Subcutaneous abdominal adipose tissue (tissue), 5 donors: ENCODE measurements at regions not wholly inside any gene's neighbourhood (a gene's known extent, or its start where the extent isn't known, plus 50 kb on each side); places are given as distances from the start of the nearest gene placed in this dataset.
A peak's percentile ranks its signal among the peaks of the same experiment; 100 is the strongest.

Experiments used
- H3K27ac ChIP-seq: one replicate; pipeline ENCODE4 v1.7.0; 2013; ENCODE audit warnings: low read depth, mild to moderate bottlenecking, inconsistent platforms, low read length, moderate library complexity
- H3K27me3 ChIP-seq, 5 donors: one replicate each; pipeline ENCODE4 v1.7.0; 2013; ENCODE audit warnings: low read length in 5 of 5, inconsistent platforms in 1 of 5; ENCODE audit not compliant: control insufficient read depth in 5 of 5, insufficient read depth in 4 of 5
- H3K36me3 ChIP-seq, 5 donors: one replicate each; pipeline ENCODE4 v1.7.0; 2013; ENCODE audit warnings: low read length in 5 of 5; ENCODE audit not compliant: control insufficient read depth in 5 of 5, insufficient read depth in 5 of 5
- H3K4me1 ChIP-seq, 5 donors: one replicate each; pipeline ENCODE4 v1.7.0; 2013; ENCODE audit warnings: low read length in 5 of 5, mild to moderate bottlenecking in 3 of 5, moderate library complexity in 1 of 5; ENCODE audit not compliant: control insufficient read depth in 5 of 5, insufficient read depth in 5 of 5
- H3K4me3 ChIP-seq, 5 donors: one replicate each; pipeline ENCODE4 v1.7.0; 2013; ENCODE audit warnings: low read length in 5 of 5, low read depth in 1 of 5
- H3K9ac ChIP-seq, 5 donors: one replicate each; pipeline ENCODE4 v1.7.0; 2013; ENCODE audit warnings: low read length in 5 of 5, mild to moderate bottlenecking in 4 of 5, moderate library complexity in 3 of 5
- H3K9me3 ChIP-seq, 5 donors: one replicate each; pipeline ENCODE4 v1.7.0; 2013; ENCODE audit warnings: low read length in 5 of 5; ENCODE audit not compliant: control insufficient read depth in 5 of 5
- donor health status: healthy.
- donor health status: healthy.
- donor health status: healthy.
- donor health status: healthy.
- donor health status: healthy.

DNA sequence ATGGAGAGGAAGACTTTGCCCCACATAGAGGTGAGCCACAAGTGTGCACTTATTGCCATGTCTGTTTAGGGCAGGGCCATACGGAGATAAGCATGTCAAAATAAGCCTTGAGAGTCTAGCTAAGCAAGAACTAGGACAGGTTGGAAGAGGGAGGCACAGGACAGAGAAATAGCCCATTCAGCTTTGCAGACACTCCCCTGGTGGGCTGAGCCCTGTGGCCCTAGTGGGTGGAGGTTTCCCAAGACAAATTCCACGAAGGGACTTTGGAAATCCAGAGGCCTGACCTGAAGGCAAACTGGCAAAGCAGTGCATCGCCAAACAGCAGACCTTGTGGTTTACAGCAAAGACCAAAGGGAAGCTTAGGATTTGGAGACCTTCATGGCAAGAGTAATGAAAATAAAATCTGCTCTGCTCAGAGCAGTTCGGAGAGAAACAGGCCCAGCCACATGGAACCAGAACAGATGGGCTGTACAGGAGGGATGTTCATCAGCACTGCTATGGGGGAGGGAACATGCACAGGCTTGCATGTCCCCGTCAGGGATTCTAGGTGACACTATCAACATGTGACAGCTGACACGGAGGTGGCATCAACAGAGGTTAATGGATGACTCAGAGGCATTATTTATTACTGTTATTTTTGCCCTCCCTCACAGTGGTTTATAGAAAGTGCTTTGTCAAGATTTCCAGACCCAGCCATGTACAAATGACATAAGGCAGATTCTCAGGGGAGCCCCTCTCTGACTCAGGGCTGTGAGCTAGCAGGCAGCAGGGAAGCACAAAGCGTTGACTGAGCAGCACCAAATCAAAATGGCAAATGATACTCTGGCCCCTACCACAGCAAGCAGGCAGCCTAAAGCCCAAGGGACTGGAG lies 90.1 kb upstream of the IRF2BP2 start:
- no peaks in the 10 kb centered on the region for H3K9me3 ChIP-seq
- no peaks in the 10 kb centered on the region for H3K36me3 ChIP-seq
- no peak overlapping the region for H3K4me3 ChIP-seq
- H3K9ac ChIP-seq: no peak overlapping the region
- H3K27me3 ChIP-seq: no peaks in the 10 kb centered on the region
- H3K4me1 ChIP-seq: peaks cover 6 to 47% (median 37%) of the 10 kb centered on the region in 5 donors
- peak overlapping the region; percentile 80 for H3K27ac ChIP-seq

GRCh38 chr1:234698686-234699085 lies 88.7 kb upstream of the IRF2BP2 start:
- H3K9me3 ChIP-seq: no peaks in the 10 kb centered on the region
- H3K27ac ChIP-seq: no peak overlapping the region
- H3K27me3 ChIP-seq: no peaks in the 10 kb centered on the region
- H3K4me3 ChIP-seq: no peak overlapping the region
- no peaks in the 10 kb centered on the region for H3K36me3 ChIP-seq
- H3K4me1 ChIP-seq: peaks cover 6 to 47% (median 37%) of the 10 kb centered on the region in 5 donors
- H3K9ac ChIP-seq: no peak overlapping the region

DNA sequence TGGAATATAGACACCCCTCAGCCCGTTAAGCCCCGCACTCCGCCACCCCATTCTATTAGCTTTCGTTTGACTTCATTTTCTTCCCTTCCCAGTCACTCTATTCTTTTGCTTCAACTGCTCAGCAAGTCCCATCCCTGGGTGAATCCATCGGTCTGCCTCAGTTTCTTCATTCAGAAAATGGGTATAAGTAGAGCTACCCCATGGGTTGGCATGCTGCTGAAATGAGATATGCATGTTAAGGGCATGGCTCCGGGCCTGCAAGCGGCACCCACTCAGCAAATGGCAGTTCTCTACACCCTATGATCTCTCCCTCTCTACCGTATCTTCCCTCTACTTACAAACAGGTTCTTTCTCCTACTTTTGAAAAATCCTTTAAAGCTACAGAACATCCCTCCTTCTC lies 87.8 kb upstream of the IRF2BP2 start:
- H3K36me3 ChIP-seq: no peaks in the 10 kb centered on the region

DNA sequence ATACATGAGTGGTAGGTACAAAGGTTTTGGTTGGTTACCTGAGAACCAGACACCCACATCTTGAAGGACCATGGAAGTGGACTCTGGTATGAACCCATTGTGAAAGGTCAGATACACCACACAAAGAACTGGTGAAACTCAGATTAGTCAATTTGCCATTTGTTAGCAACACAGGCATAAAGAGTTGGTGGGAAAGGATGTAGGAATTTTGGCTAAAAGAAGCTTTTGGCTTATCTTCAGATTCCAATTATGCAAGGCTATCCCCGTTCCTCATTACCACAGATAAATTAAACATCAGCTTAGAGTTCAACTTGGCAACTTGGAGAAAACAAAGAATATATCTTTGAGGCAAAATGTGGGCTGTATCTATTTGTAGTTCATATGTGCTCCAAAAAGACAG lies 87.0 kb upstream of the IRF2BP2 start:
- no peaks in the 10 kb centered on the region for H3K36me3 ChIP-seq
- no peak overlapping the region for H3K9ac ChIP-seq
- no peaks in the 10 kb centered on the region for H3K27me3 ChIP-seq
- no peak overlapping the region for H3K4me3 ChIP-seq
- peaks cover 0 to 37% (median 25%) of the 10 kb centered on the region in 5 donors for H3K4me1 ChIP-seq
- no peaks in the 10 kb centered on the region for H3K9me3 ChIP-seq
- no peak overlapping the region for H3K27ac ChIP-seq

More for the DNA sequence above, 87.8 kb upstream of the IRF2BP2 start:
- Histone ChIP-seq H3K9me3 (no peaks in the 10 kb centered on the region), H3K27me3 (no peaks in the 10 kb centered on the region), H3K4me1 (peaks cover 4 to 43% (median 31%) of the 10 kb centered on the region in 5 donors), H3K9ac (no peak overlapping the region), H3K27ac (no peak overlapping the region), H3K4me3 (no peak overlapping the region)

DNA sequence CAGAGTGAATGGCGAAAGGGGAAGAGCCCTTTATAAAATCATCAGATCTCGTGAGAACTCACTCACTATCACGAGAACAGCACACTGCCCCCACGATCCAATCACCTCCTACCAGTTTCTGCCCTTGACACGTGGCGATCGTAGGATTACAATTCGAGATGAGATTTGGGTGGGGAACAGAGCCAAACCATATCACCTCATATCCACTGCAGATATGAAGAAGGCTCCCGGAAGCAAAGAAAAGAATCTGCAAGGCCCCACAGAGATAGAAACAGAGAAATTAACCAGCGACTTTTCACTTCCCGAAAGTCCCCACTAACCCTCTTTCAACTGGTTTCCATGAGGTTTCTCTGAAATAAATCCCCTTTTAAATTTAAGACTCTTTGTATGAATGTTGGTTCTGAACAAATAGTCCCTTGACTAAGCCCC lies 86.2 kb upstream of the IRF2BP2 start:
- H3K4me3 ChIP-seq: no peak overlapping the region
- H3K9ac ChIP-seq: no peak overlapping the region
- H3K9me3 ChIP-seq: no peaks in the 10 kb centered on the region
- no peak overlapping the region for H3K27ac ChIP-seq
- H3K27me3 ChIP-seq: no peaks in the 10 kb centered on the region
- peaks cover 0 to 29% (median 16%) of the 10 kb centered on the region in 5 donors for H3K4me1 ChIP-seq
- no peaks in the 10 kb centered on the region for H3K36me3 ChIP-seq

DNA sequence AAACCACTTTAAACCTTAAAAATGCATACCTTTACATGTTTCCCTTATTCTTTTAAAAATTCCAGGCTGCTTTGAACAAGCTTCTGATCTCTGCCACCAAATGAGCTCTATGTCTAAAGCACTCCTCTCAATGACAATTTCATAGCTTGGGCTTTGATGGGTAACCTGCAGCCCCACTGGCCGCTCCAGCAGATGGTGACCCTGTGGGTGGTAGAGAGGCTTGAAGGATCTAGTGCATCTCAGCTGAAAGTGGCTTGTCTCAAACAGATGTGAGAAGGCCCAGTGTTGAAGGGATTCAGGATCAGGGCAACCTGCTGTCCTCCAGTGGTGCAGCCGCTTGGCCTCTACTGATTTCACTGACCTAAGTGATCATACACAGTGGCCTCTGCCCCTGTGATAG lies 84.7 kb upstream of the IRF2BP2 start:
- H3K36me3 ChIP-seq: no peaks in the 10 kb centered on the region
- H3K9ac ChIP-seq: no peak overlapping the region
- H3K4me3 ChIP-seq: no peak overlapping the region
- H3K27me3 ChIP-seq: no peaks in the 10 kb centered on the region
- peaks cover 0 to 16% (median 3%) of the 10 kb centered on the region in 5 donors for H3K4me1 ChIP-seq
- H3K27ac ChIP-seq: no peak overlapping the region
- H3K9me3 ChIP-seq: no peaks in the 10 kb centered on the region

GRCh38 chr1:234692966-234693580 lies 83.1 kb upstream of the IRF2BP2 start:
- H3K27me3 ChIP-seq: no peaks in the 10 kb centered on the region
- no peak overlapping the region for H3K9ac ChIP-seq
- no peak overlapping the region for H3K27ac ChIP-seq
- no peaks in the 10 kb centered on the region for H3K9me3 ChIP-seq
- H3K4me1 ChIP-seq: peaks cover 0 to 12% (median 0%) of the 10 kb centered on the region in 5 donors
- no peaks in the 10 kb centered on the region for H3K36me3 ChIP-seq
- H3K4me3 ChIP-seq: no peak overlapping the region

DNA sequence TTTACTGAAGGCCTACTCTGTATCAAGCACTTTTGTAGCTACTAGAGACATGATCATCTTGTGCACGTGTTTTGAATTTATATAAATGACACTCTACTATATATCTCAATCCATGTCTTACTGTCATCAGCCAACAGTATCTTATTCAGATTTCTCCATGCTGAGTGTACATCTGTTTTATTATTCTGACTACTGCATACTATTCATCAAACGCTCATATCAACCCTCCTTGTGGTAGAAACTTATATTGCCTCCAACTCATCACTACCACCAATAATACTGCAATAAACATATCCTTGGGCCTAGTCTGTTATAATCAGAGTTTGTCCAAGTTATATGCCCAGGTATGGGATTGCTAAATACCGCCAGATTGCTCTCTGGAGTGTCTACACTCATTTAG lies 81.6 kb upstream of the IRF2BP2 start:
- Histone ChIP-seq H3K9ac (no peak overlapping the region), H3K36me3 (no peaks in the 10 kb centered on the region), H3K9me3 (no peaks in the 10 kb centered on the region), H3K27me3 (no peaks in the 10 kb centered on the region), H3K4me3 (no peak overlapping the region), H3K4me1 (peaks cover 0 to 7% (median 0%) of the 10 kb centered on the region in 5 donors), H3K27ac (no peak overlapping the region)

DNA sequence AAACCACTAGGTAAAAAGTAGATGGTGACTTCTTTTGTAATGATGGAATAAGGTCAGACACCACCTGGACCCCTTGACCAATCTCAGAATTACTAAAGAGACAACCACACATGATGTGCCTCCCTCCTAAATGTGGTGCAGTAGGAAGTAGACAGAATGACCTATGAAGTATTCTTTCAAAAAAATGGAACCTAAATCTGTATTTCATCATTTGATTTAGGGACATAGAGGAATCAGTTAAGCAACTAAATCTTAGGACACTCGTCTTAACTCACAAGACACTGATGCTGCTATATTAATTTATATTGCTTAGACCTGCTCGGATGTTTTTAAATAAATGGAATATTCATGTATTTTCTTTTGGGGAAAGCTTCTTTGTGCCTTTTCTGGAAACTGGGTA lies 80.9 kb upstream of the IRF2BP2 start:
- Histone ChIP-seq H3K4me3 (no peak overlapping the region), H3K36me3 (no peaks in the 10 kb centered on the region), H3K4me1 (peaks cover 0 to 7% (median 0%) of the 10 kb centered on the region in 5 donors), H3K9ac (no peak overlapping the region), H3K27me3 (no peaks in the 10 kb centered on the region), H3K9me3 (no peaks in the 10 kb centered on the region), H3K27ac (no peak overlapping the region)

GRCh38 chr1:234689236-234689635 lies 79.3 kb upstream of the IRF2BP2 start:
- Histone ChIP-seq H3K27me3 (no peaks in the 10 kb centered on the region), H3K9ac (no peak overlapping the region), H3K9me3 (no peaks in the 10 kb centered on the region), H3K4me1 (peaks cover 0 to 16% (median 4%) of the 10 kb centered on the region in 5 donors), H3K36me3 (no peaks in the 10 kb centered on the region), H3K27ac (no peak overlapping the region), H3K4me3 (no peak overlapping the region)
